IMR-90 (cell line): ENCODE measurements at regions not wholly inside any gene's neighbourhood (a gene's known extent, or its start where the extent isn't known, plus 50 kb on each side); places are given as distances from the start of the nearest gene placed in this dataset.

ENCODE experiments used
- ATAC-seq: fragments of 200-7000 bp; cut with Tn5 transposase; 2 replicates; pipeline ENCODE4 v1.9.1; 2020; ENCODE audit warnings: low read depth, mild to moderate bottlenecking, moderate library complexity
- BruUV-seq: library from RNA; stranded (reverse); fragments of 400-500 nt; replicated peaks from 2 replicates; lab custom pipeline; 2021; lab: Mats Ljungman, UMichigan
- CTCF ChIA-PET: fragments of 300-600 bp; formaldehyde crosslinking; extraction: SDS; loops from one replicate; lab custom pipeline; 2021; ENCODE audit warnings: antibody characterized with exemption; lab: Yijun Ruan, JAX
- POLR2A ChIA-PET: fragments of 300-600 bp; sonication (Branson Sonifier 250); formaldehyde crosslinking; loops from one replicate; lab custom pipeline; 2022; ENCODE audit warnings: antibody characterized with exemption; ENCODE audit not compliant: unreplicated experiment; lab: Charles Lee
- DNase-seq: peaks from one replicate; pipeline ENCODE4 v3.0.0; 2013
- H2AFZ ChIP-seq: replicated peaks from 2 replicates; pipeline ENCODE3; 2013; ENCODE audit warnings: low read length, mild to moderate bottlenecking; ENCODE audit not compliant: poor library complexity
- H2AK5ac ChIP-seq: 2 replicates; pipeline ENCODE4 v1.6.1; 2013; ENCODE audit warnings: low read depth, low read length, inconsistent platforms
- H2AK9ac ChIP-seq: replicated peaks from 2 replicates; pipeline ENCODE3; 2013; ENCODE audit warnings: mild to moderate bottlenecking, low read depth, low read length, moderate library complexity; ENCODE audit not compliant: poor library complexity
- H2BK120ac ChIP-seq: 2 replicates; pipeline ENCODE4 v1.6.1; 2013; ENCODE audit warnings: low read depth, low read length, inconsistent platforms
- H2BK15ac ChIP-seq: 3 replicates; pipeline ENCODE4 v1.6.1; 2013; ENCODE audit warnings: low read depth, low read length, inconsistent platforms
- H2BK20ac ChIP-seq: 2 replicates; pipeline ENCODE4 v1.6.1; 2013; ENCODE audit warnings: low read depth, mild to moderate bottlenecking, inconsistent platforms, low read length, moderate library complexity
- H2BK5ac ChIP-seq: 2 replicates; pipeline ENCODE4 v1.6.1; 2013; ENCODE audit warnings: mild to moderate bottlenecking, low read depth, low read length, inconsistent platforms; ENCODE audit not compliant: poor library complexity, severe bottlenecking
- H3K14ac ChIP-seq: replicated peaks from 2 replicates; pipeline ENCODE4 v1.6.1; 2013; ENCODE audit warnings: low read depth, low read length, inconsistent platforms
- H3K18ac ChIP-seq: 2 replicates; pipeline ENCODE4 v1.6.1; 2013; ENCODE audit warnings: low read depth, low read length, control low read depth
- H3K23ac ChIP-seq: 2 replicates; pipeline ENCODE4 v1.6.1; 2013; ENCODE audit warnings: low read depth, low read length, inconsistent platforms
- H3K27ac ChIP-seq: 2 replicates; pipeline ENCODE4 v1.5.1; 2013; ENCODE audit warnings: mild to moderate bottlenecking, control low read depth, low read length; ENCODE audit not compliant: insufficient read depth
- H3K27me3 ChIP-seq: 2 replicates; pipeline ENCODE4 v1.6.1; 2013; ENCODE audit warnings: low read length; ENCODE audit not compliant: control insufficient read depth, insufficient read depth
- H3K36me3 ChIP-seq: 2 replicates; pipeline ENCODE4 v1.6.1; 2013; ENCODE audit warnings: low read length, mixed read lengths; ENCODE audit not compliant: control insufficient read depth, insufficient read depth
- H3K4ac ChIP-seq: 2 replicates; pipeline ENCODE4 v1.6.1; 2013; ENCODE audit warnings: low read depth, low read length, inconsistent platforms
- H3K4me1 ChIP-seq: 2 replicates; pipeline ENCODE4 v1.6.1; 2013; ENCODE audit warnings: low read length, mixed read lengths; ENCODE audit not compliant: control insufficient read depth, insufficient read depth
- H3K4me2 ChIP-seq: 2 replicates; pipeline ENCODE4 v1.6.1; 2013; ENCODE audit warnings: low read depth, mild to moderate bottlenecking, control low read depth, low read length, moderate library complexity
- H3K4me3 ChIP-seq: 2 replicates; pipeline ENCODE4 v1.5.1; 2013; ENCODE audit warnings: low read depth, mild to moderate bottlenecking, control low read depth, low read length, moderate library complexity; ENCODE audit not compliant: insufficient read depth
- H3K56ac ChIP-seq: 2 replicates; pipeline ENCODE4 v1.6.1; 2013; ENCODE audit warnings: low read length, inconsistent platforms; ENCODE audit not compliant: insufficient read depth; ENCODE audit errors: extremely low read depth
- H3K79me1 ChIP-seq, 2 experiments: 2 replicates each; pipeline ENCODE4 v1.6.1; 2013; ENCODE audit warnings: low read length in 2 of 2, inconsistent platforms in 1 of 2, low read depth in 1 of 2
- H3K9ac ChIP-seq: 2 replicates; pipeline ENCODE4 v1.6.1; 2013; ENCODE audit warnings: low read depth, low read length, control low read depth
- H3K9me1 ChIP-seq: 2 replicates; pipeline ENCODE4 v1.6.1; 2013; ENCODE audit warnings: low read length, inconsistent platforms; ENCODE audit not compliant: insufficient read depth
- H3K9me3 ChIP-seq: 2 replicates; pipeline ENCODE4 v1.6.1; 2013; ENCODE audit warnings: low read length; ENCODE audit not compliant: control insufficient read depth, insufficient read depth
- H4K20me1 ChIP-seq: 2 replicates; pipeline ENCODE4 v1.6.1; 2013; ENCODE audit warnings: low read length, inconsistent platforms; ENCODE audit not compliant: insufficient read depth
- H4K5ac ChIP-seq: 2 replicates; pipeline ENCODE4 v1.6.1; 2013; ENCODE audit warnings: mild to moderate bottlenecking, low read depth, low read length, control low read depth
- H4K8ac ChIP-seq, 2 experiments: 2 replicates each; pipeline ENCODE4 v1.6.1; 2013; ENCODE audit warnings: low read depth in 2 of 2, low read length in 2 of 2, control low read depth in 1 of 2, inconsistent platforms in 1 of 2
- H4K91ac ChIP-seq: 2 replicates; pipeline ENCODE4 v1.6.1; 2013; ENCODE audit warnings: low read depth, low read length, inconsistent platforms; ENCODE audit not compliant: insufficient read depth
- CEBPB ChIP-seq: IDR thresholded peaks from 2 replicates; pipeline ENCODE4 v1.6.1; 2012; ENCODE audit warnings: low read depth, low read length, improper control_type of control experiment
- MXI1 ChIP-seq: IDR thresholded peaks from 2 replicates; pipeline ENCODE4 v1.6.1; 2012; ENCODE audit warnings: low read depth, mild to moderate bottlenecking, low read length, moderate library complexity, borderline replicate concordance
- RAD21 ChIP-seq: IDR thresholded peaks from 2 replicates; pipeline ENCODE4 v1.6.1; 2012; ENCODE audit warnings: low read length, improper control_type of control experiment
- WGBS, 2 experiments: methylation state at CpG; one replicate each; pipeline versions ENCODE4 v1.1.5 to v1.1.7; 2013; ENCODE audit warnings: missing lambda C conversion rate in 2 of 2; ENCODE audit not compliant: insufficient read length in 1 of 2; ENCODE audit errors: extremely low coverage in 2 of 2; 5-methylcytosine and 5-hydroxymethylcytosine counted together
- dilution Hi-C: fragments of 300-500 bp; cut with HindIII; formaldehyde crosslinking; loops from one replicate; pipeline ENCODE4 v1.14.3; 2018; ENCODE audit warnings: low sequenced_read_pairs; ENCODE audit not compliant: unreplicated experiment
- in situ Hi-C: fragments of 300-500 bp; cut with MboI; formaldehyde crosslinking; loops from 3 replicates; pipeline ENCODE4 v1.14.3; 2019; ENCODE audit warnings: low sequenced_read_pairs, inconsistent platforms, mixed read lengths
- intact Hi-C: fragments of 100-400 bp; cut with micrococcal nuclease; formaldehyde crosslinking; loops from 2 replicates; pipeline ENCODE4 v1.10.0; 2022

- BruUV-seq: no TSS peak
- Histone ChIP-seq H3K4me1 (no peaks in the 10 kb centered on the region), H3K4me3 (no peak overlapping the region), H3K36me3 (no peaks in the 10 kb centered on the region), H3K23ac (no peak overlapping the region), H3K18ac (no peak overlapping the region), H2BK15ac (no peak overlapping the region), H3K27ac (no peak overlapping the region), H3K4ac (no peak overlapping the region), H3K79me1 (no peaks in the 10 kb centered on the region), H3K9ac (no peak overlapping the region), H4K5ac (no peak overlapping the region), H2BK20ac (no peak overlapping the region), H2AK9ac (no peak overlapping the region), H4K91ac (no peak overlapping the region), H2BK120ac (no peak overlapping the region), H3K27me3 (no peaks in the 10 kb centered on the region), H3K56ac (no peak overlapping the region), H3K9me1 (no peaks in the 10 kb centered on the region), H3K14ac (no peak overlapping the region), H2AFZ (no peak overlapping the region), H4K8ac (no peak overlapping the region), H3K4me2 (no peak overlapping the region), H2AK5ac (no peak overlapping the region), H2BK5ac (no peak overlapping the region), H4K20me1 (no peaks in the 10 kb centered on the region), H3K9me3 (peaks cover 30% of the 10 kb centered on the region)
- in situ Hi-C loops (no loop called here), dilution Hi-C loops (no loop called here), intact Hi-C loops (no loop called here)
- POLR2A ChIA-PET: no interaction called here
- CTCF ChIA-PET: no interaction called here
- DNase-seq: no peak
- TF ChIP-seq CEBPB (no peak), MXI1 (no peak), RAD21 (no peak)
- WGBS, 2 experiments: 59% methylated on average over 10 of the region's 17 CpGs; no CpG with 5 or more reads in 1 of the 2 experiments
- ATAC-seq: no peak
Measured at GRCh38 chr16:35575432-35575821, 2116.0 kb downstream of the TP53TG3F start.
